ENCODE measurements at regions not wholly inside any gene's neighbourhood (a gene's known extent, or its start where the extent isn't known, plus 50 kb on each side); places are given as distances from the start of the nearest gene placed in this dataset.

GRCh38 chr4:159045321-159045720 lies 57.6 kb upstream of the RAPGEF2 start:
- CTCF ChIA-PET = no interaction called here
- no TSS peak for BruUV-seq (replicated peaks)
- POLR2A ChIA-PET = interaction anchor here (0.6 to 0.7 kb wide), 2 partner anchors 35 to 61 kb away, joined by 3 read pairs; no protein-coding TSS in a partner anchor
- Mint-ChIP-seq H3K36me3 (ENCODE audit: insufficient read depth, unreplicated experiment) (no peaks in the 10 kb centered on the region), H3K4me3 (ENCODE audit: unreplicated experiment) (no peak overlapping the region), H3K27ac (ENCODE audit: low read depth, unreplicated experiment) (no peak overlapping the region), H3K4me1 (ENCODE audit: insufficient read depth, unreplicated experiment) (no peaks in the 10 kb centered on the region), H3K27me3 (ENCODE audit: insufficient read depth, unreplicated experiment) (no peaks in the 10 kb centered on the region), H3K9me3 (ENCODE audit: unreplicated experiment) (no peaks in the 10 kb centered on the region)
- no peak for TF ChIP-seq CTCF (IDR thresholded peaks at IDR 0.05; ENCODE audit: unreplicated experiment)
- intact Hi-C loops (cut with micrococcal nuclease) = no loop called here
- DNase-seq (ENCODE audit: unreplicated experiment) = no peak

GRCh38 chr4:159046683-159047082 lies 56.2 kb upstream of the RAPGEF2 start:
- Mint-ChIP-seq H3K27ac (ENCODE audit: low read depth, unreplicated experiment) (no peak overlapping the region), H3K4me3 (ENCODE audit: unreplicated experiment) (no peak overlapping the region), H3K36me3 (ENCODE audit: insufficient read depth, unreplicated experiment) (no peaks in the 10 kb centered on the region), H3K4me1 (ENCODE audit: insufficient read depth, unreplicated experiment) (no peaks in the 10 kb centered on the region), H3K27me3 (ENCODE audit: insufficient read depth, unreplicated experiment) (no peaks in the 10 kb centered on the region), H3K9me3 (ENCODE audit: unreplicated experiment) (no peaks in the 10 kb centered on the region)
- ChIA-PET POLR2A (no interaction called here), CTCF (no interaction called here)
- intact Hi-C loops (cut with micrococcal nuclease) = no loop called here
- no peak for TF ChIP-seq CTCF (IDR thresholded peaks at IDR 0.05; ENCODE audit: unreplicated experiment)
- no TSS peak for BruUV-seq (replicated peaks)
- DNase-seq (ENCODE audit: unreplicated experiment) = no peak

- ChIA-PET CTCF (no interaction called here), POLR2A (interaction anchor here (0.6 kb wide), 1 partner anchor 55 kb away, joined by 3 read pairs; no protein-coding TSS in a partner anchor)
- TF ChIP-seq CTCF (IDR thresholded peaks at IDR 0.05; ENCODE audit: unreplicated experiment) = no peak
- H3K27ac Mint-ChIP-seq (ENCODE audit: low read depth, unreplicated experiment) = no peak overlapping the region
- no peaks in the 10 kb centered on the region for H3K27me3 Mint-ChIP-seq (ENCODE audit: insufficient read depth, unreplicated experiment)
- no peaks in the 10 kb centered on the region for H3K9me3 Mint-ChIP-seq (ENCODE audit: unreplicated experiment)
- H3K36me3 Mint-ChIP-seq (ENCODE audit: insufficient read depth, unreplicated experiment) = no peaks in the 10 kb centered on the region
- DNase-seq (ENCODE audit: unreplicated experiment) = no peak
- intact Hi-C loops (cut with micrococcal nuclease) = no loop called here
- H3K4me1 Mint-ChIP-seq (ENCODE audit: insufficient read depth, unreplicated experiment) = no peaks in the 10 kb centered on the region
- H3K4me3 Mint-ChIP-seq (ENCODE audit: unreplicated experiment) = peak overlapping the region; percentile 61
- no TSS peak for BruUV-seq (replicated peaks)
Observed at GRCh38 chr4:159047478-159048165, 55.3 kb upstream of the RAPGEF2 start.

GRCh38 chr4:159048166-159048886 lies 54.6 kb upstream of the RAPGEF2 start:
- Mint-ChIP-seq H3K9me3 (ENCODE audit: unreplicated experiment) (no peaks in the 10 kb centered on the region), H3K4me1 (ENCODE audit: insufficient read depth, unreplicated experiment) (no peaks in the 10 kb centered on the region), H3K4me3 (ENCODE audit: unreplicated experiment) (peak overlapping the region; percentile 61), H3K27ac (ENCODE audit: low read depth, unreplicated experiment) (no peak overlapping the region), H3K36me3 (ENCODE audit: insufficient read depth, unreplicated experiment) (no peaks in the 10 kb centered on the region), H3K27me3 (ENCODE audit: insufficient read depth, unreplicated experiment) (no peaks in the 10 kb centered on the region)
- no peak for TF ChIP-seq CTCF (IDR thresholded peaks at IDR 0.05; ENCODE audit: unreplicated experiment)
- no TSS peak for BruUV-seq (replicated peaks)
- peak; percentile 76 for DNase-seq (ENCODE audit: unreplicated experiment)
- intact Hi-C loops (cut with micrococcal nuclease) = no loop called here
- POLR2A ChIA-PET = interaction anchor here (0.6 to 1.1 kb wide), 2 partner anchors 23 to 55 kb away, joined by 3 read pairs; no protein-coding TSS in a partner anchor
- CTCF ChIA-PET = interaction anchor here (0.7 to 1.0 kb wide), 2 partner anchors 16 to 76 kb away, joined by 3 to 4 read pairs; no protein-coding TSS in a partner anchor
